T-helper 17 cell (primary cell): ENCODE measurements at regions not wholly inside any gene's neighbourhood (a gene's known extent, or its start where the extent isn't known, plus 50 kb on each side); places are given as distances from the start of the nearest gene placed in this dataset.

Experiments used
- ATAC-seq: fragments of 150-1000 bp; cut with Tn5 transposase; 2 replicates; pipeline ENCODE4 v1.10.0; 2021; ENCODE audit warnings: mild to moderate bottlenecking, moderate library complexity
- DNase-seq, 3 donors: peaks; one replicate each; pipeline versions ENCODE4 v3.0.0 to v3.0.0-alpha.2; 2020 to 2021
- H3K9me3 ChIP-seq: one replicate; pipeline ENCODE4 v1.7.0; 2013; ENCODE audit warnings: low read length, mild to moderate bottlenecking; ENCODE audit not compliant: control insufficient read depth, poor library complexity, severe bottlenecking
- H3K27ac Mint-ChIP-seq: one replicate; pipeline ENCODE4 v1.8.0; 2022; ENCODE audit warnings: mild to moderate bottlenecking, moderate library complexity, mixed read lengths
- H3K27me3 Mint-ChIP-seq: one replicate; pipeline ENCODE4 v1.8.0; 2022; ENCODE audit warnings: mixed read lengths
- H3K36me3 Mint-ChIP-seq: one replicate; pipeline ENCODE4 v1.8.0; 2022; ENCODE audit warnings: low read depth, mixed read lengths
- H3K4me1 Mint-ChIP-seq: one replicate; pipeline ENCODE4 v1.8.0; 2022; ENCODE audit warnings: mild to moderate bottlenecking, mixed read lengths
- H3K4me3 Mint-ChIP-seq: one replicate; pipeline ENCODE4 v1.8.0; 2022; ENCODE audit warnings: mild to moderate bottlenecking, moderate library complexity, mixed read lengths

DNA sequence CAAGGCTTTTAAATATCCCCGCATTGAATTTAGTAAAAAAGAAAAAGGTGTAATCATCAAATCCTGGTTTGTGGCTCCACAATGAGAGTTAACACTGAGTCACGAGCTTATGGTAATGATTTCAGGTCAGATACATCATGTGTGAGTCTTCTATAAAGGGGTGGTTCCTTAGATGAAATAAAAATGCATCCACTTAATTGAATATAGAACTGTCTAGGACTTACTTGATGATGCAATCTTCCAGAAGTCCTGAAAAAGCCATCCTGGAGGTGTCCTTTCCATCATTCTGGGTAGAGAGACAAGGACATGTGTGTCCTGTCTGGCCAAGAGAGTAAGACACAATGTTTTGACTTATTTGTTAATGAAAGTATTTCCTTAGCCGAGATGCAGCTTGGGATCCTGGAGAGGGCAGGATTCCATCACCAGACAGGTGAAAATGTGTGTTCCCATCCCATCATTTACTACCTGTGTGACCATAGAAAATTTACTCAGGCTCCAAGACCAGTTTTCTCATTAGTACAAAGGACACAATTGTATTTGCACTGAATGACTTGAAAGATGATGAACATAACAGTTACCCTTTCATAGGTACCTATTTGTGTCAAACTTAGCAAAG lies 1539.8 kb upstream of the PIK3C3 start:
- H3K27me3 Mint-ChIP-seq, result no peaks in the 10 kb centered on the region
- no peak overlapping the region for H3K27ac Mint-ChIP-seq
- ATAC-seq, result no peak
- H3K36me3 Mint-ChIP-seq, result no peaks in the 10 kb centered on the region
- H3K4me1 Mint-ChIP-seq, result no peaks in the 10 kb centered on the region
- no peaks in the 10 kb centered on the region for H3K9me3 ChIP-seq
- H3K4me3 Mint-ChIP-seq, result no peak overlapping the region
- DNase-seq, result no peak

DNA sequence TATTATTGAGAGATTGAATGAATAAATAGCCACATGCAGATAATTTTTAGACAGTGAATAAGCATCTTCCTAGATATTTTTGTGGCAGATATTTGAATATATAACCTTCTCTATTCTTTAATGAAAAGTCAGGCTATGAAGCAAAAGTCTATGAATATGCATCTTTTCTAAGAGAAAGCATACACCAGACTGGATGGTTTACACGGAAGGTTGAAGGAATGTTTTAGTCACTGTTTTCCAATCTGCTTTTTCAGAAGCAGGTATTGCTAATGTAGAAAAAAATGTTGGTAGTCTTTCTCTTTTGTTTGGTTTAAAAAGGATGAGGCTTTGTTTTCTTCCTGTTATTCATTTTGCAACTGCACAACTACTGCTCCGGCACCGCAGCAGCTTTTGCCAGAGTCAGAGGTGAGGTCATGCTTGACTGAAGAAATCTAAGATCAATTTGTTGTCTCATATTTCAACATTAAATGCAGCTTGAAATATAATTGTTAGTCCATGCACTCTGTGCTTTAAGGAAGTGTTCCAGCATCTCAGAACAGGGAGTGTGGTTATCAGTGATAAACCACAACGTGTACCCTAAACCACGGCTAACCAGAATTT lies 1540.8 kb upstream of the PIK3C3 start:
- no peaks in the 10 kb centered on the region for H3K9me3 ChIP-seq
- ATAC-seq (no peak), DNase-seq (no peak)
- H3K27me3 Mint-ChIP-seq, result no peaks in the 10 kb centered on the region
- no peaks in the 10 kb centered on the region for H3K4me1 Mint-ChIP-seq
- H3K27ac Mint-ChIP-seq, result no peak overlapping the region
- H3K4me3 Mint-ChIP-seq, result no peak overlapping the region
- H3K36me3 Mint-ChIP-seq, result no peaks in the 10 kb centered on the region

GRCh38 chr18:40413160-40413559 lies 1541.9 kb upstream of the PIK3C3 start:
- no peaks in the 10 kb centered on the region for H3K9me3 ChIP-seq
- H3K27me3 Mint-ChIP-seq, result no peaks in the 10 kb centered on the region
- no peak overlapping the region for H3K27ac Mint-ChIP-seq
- no peak for DNase-seq
- no peak overlapping the region for H3K4me3 Mint-ChIP-seq
- H3K36me3 Mint-ChIP-seq, result no peaks in the 10 kb centered on the region
- no peaks in the 10 kb centered on the region for H3K4me1 Mint-ChIP-seq
- ATAC-seq, result no peak

- H3K4me3 Mint-ChIP-seq, result no peak overlapping the region
- DNase-seq (no peak), ATAC-seq (no peak)
- H3K9me3 ChIP-seq, result no peaks in the 10 kb centered on the region
- H3K27ac Mint-ChIP-seq, result no peak overlapping the region
- no peaks in the 10 kb centered on the region for H3K27me3 Mint-ChIP-seq
- no peaks in the 10 kb centered on the region for H3K36me3 Mint-ChIP-seq
- no peaks in the 10 kb centered on the region for H3K4me1 Mint-ChIP-seq
These were observed 1542.6 kb upstream of the PIK3C3 start for GRCh38 chr18:40412410-40412809.

DNA sequence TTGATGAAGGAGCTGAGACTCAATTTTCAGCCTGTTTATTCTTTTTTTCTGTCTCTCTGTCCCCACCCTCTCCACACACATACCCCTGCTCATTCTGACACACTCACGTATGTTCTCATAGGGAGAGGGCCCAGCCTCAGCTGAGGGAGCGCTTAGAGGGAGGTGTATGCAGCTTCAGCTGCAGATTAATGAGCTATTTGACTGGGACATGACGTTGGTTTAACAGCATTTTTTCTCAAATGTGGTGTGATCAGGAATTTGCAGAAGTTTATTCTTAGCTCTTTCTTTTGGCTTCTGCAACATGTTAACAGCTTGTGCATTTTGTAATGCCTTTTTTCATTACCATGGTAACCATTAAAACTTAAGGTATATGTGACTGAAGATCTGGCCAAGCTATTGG lies 1547.1 kb upstream of the PIK3C3 start:
- Mint-ChIP-seq H3K27ac (no peak overlapping the region), H3K36me3 (no peaks in the 10 kb centered on the region), H3K4me3 (no peak overlapping the region), H3K4me1 (no peaks in the 10 kb centered on the region), H3K27me3 (no peaks in the 10 kb centered on the region)
- no peaks in the 10 kb centered on the region for H3K9me3 ChIP-seq
- ATAC-seq, result no peak
- no peak for DNase-seq

- Mint-ChIP-seq H3K4me1 (no peaks in the 10 kb centered on the region), H3K27ac (no peak overlapping the region), H3K27me3 (no peaks in the 10 kb centered on the region), H3K36me3 (no peaks in the 10 kb centered on the region), H3K4me3 (no peak overlapping the region)
- no peak for ATAC-seq
- no peaks in the 10 kb centered on the region for H3K9me3 ChIP-seq
- DNase-seq, result no peak
These were observed 1550.8 kb upstream of the PIK3C3 start for GRCh38 chr18:40404284-40404683.

- H3K9me3 ChIP-seq, result no peaks in the 10 kb centered on the region
- DNase-seq, result no peak
- H3K4me1 Mint-ChIP-seq, result no peaks in the 10 kb centered on the region
- no peaks in the 10 kb centered on the region for H3K36me3 Mint-ChIP-seq
- no peak overlapping the region for H3K4me3 Mint-ChIP-seq
- H3K27ac Mint-ChIP-seq, result no peak overlapping the region
- no peaks in the 10 kb centered on the region for H3K27me3 Mint-ChIP-seq
- ATAC-seq, result no peak
These were observed 1553.0 kb upstream of the PIK3C3 start for GRCh38 chr18:40402052-40402451.

- no peaks in the 10 kb centered on the region for H3K9me3 ChIP-seq
- Mint-ChIP-seq H3K36me3 (no peaks in the 10 kb centered on the region), H3K27ac (no peak overlapping the region), H3K4me1 (no peaks in the 10 kb centered on the region), H3K27me3 (no peaks in the 10 kb centered on the region), H3K4me3 (no peak overlapping the region)
- DNase-seq, result no peak
- ATAC-seq, result no peak
These were observed 1566.9 kb upstream of the PIK3C3 start for GRCh38 chr18:40388121-40388520.

DNA sequence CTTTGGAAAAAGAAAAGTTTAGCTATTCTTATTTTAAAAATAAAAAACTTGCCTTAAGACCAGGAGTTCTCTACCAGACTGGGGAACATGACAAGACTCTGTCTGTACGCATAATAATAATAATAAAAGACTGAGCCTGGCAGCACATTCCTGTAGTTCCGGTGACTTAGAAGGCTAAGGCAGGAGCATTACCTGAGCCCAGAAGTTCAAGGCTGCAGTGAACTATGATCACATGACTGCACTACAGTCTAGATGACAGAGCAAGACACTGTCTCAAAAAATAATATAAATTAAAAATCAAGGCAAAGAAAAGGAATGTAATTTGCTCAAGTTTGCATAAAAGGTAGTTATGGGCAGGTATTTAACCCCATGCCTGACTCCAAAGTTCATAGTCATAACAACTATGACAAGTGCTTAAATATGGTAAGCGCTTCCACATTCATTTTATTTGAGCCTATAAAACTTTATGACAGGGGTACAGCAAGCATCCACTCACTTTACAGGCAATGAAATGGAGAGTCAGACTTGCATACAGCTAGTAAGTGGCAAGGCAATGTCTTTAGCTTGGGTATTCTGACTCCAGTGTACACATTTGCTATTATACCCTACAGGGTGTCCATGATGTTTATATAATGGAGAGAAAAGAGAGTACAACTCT lies 1567.8 kb upstream of the PIK3C3 start:
- H3K4me3 Mint-ChIP-seq, result no peak overlapping the region

DNA sequence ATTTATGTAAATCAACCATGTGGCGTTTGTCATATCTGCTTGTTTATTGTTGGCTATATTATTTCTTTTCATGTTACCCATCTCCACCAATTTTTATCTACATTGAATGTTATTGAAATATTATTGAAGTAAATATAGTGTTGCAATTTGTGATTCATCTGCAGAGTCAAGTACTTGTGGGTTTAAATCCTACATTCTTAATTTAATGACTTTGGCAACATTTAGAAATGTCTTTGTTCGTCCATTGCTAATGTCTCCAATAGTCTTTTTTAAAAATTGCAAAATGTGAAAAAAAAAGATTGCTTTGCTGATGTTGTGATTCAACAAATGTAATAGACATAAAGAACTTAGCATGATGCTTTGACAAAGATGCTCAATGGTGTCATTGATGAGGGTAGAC lies 1572.8 kb upstream of the PIK3C3 start:
- H3K36me3 Mint-ChIP-seq, result no peaks in the 10 kb centered on the region
- H3K4me3 Mint-ChIP-seq, result no peak overlapping the region
- H3K27ac Mint-ChIP-seq, result no peak overlapping the region
- ATAC-seq (no peak), DNase-seq (no peak)
- H3K4me1 Mint-ChIP-seq, result no peaks in the 10 kb centered on the region
- H3K27me3 Mint-ChIP-seq, result no peaks in the 10 kb centered on the region
- no peaks in the 10 kb centered on the region for H3K9me3 ChIP-seq

More for the DNA sequence above, 1567.8 kb upstream of the PIK3C3 start:
- Mint-ChIP-seq H3K27ac (no peak overlapping the region), H3K27me3 (no peaks in the 10 kb centered on the region), H3K36me3 (no peaks in the 10 kb centered on the region), H3K4me1 (no peaks in the 10 kb centered on the region)
- DNase-seq, result no peak
- H3K9me3 ChIP-seq, result no peaks in the 10 kb centered on the region
- no peak for ATAC-seq

GRCh38 chr18:40380686-40381439 lies 1574.2 kb upstream of the PIK3C3 start:
- no peaks in the 10 kb centered on the region for H3K27me3 Mint-ChIP-seq
- DNase-seq (no peak), ATAC-seq (no peak)
- H3K4me1 Mint-ChIP-seq, result no peaks in the 10 kb centered on the region
- no peak overlapping the region for H3K4me3 Mint-ChIP-seq
- no peaks in the 10 kb centered on the region for H3K36me3 Mint-ChIP-seq
- H3K27ac Mint-ChIP-seq, result no peak overlapping the region
- H3K9me3 ChIP-seq, result no peaks in the 10 kb centered on the region

GRCh38 chr18:40375837-40376236 lies 1579.2 kb upstream of the PIK3C3 start:
- Mint-ChIP-seq H3K27ac (no peak overlapping the region), H3K27me3 (no peaks in the 10 kb centered on the region), H3K4me3 (no peak overlapping the region), H3K4me1 (no peaks in the 10 kb centered on the region), H3K36me3 (no peaks in the 10 kb centered on the region)
- H3K9me3 ChIP-seq, result no peaks in the 10 kb centered on the region
- no peak for DNase-seq
- ATAC-seq, result no peak

- Mint-ChIP-seq H3K27me3 (no peaks in the 10 kb centered on the region), H3K27ac (no peak overlapping the region), H3K4me1 (no peaks in the 10 kb centered on the region), H3K36me3 (no peaks in the 10 kb centered on the region), H3K4me3 (no peak overlapping the region)
- ATAC-seq (no peak), DNase-seq (no peak)
- H3K9me3 ChIP-seq, result no peaks in the 10 kb centered on the region
These were observed 1583.4 kb upstream of the PIK3C3 start for GRCh38 chr18:40371673-40372072.
